ENCODE measurements at regions not wholly inside any gene's neighbourhood (a gene's known extent, or its start where the extent isn't known, plus 50 kb on each side); places are given as distances from the start of the nearest gene placed in this dataset.

- H3K4me3 ChIP-seq (ENCODE audit: low read length): no peak overlapping the region
- no peaks in the 10 kb centered on the region for H3K9me3 ChIP-seq (replicated peaks; ENCODE audit: low read length)
- H3K4me2 ChIP-seq (ENCODE audit: low read length): no peak overlapping the region
- H3K27me3 ChIP-seq (ENCODE audit: control insufficient read depth, insufficient read depth, low read length): no peaks in the 10 kb centered on the region
- no peaks in the 10 kb centered on the region for H3K4me1 ChIP-seq (ENCODE audit: control insufficient read depth, insufficient read depth, low read length)
- no peaks in the 10 kb centered on the region for H3K36me3 ChIP-seq (ENCODE audit: insufficient read depth, low read length)
- H3K9ac ChIP-seq (ENCODE audit: low read depth, low read length): no peak overlapping the region
Observed at GRCh38 chr5:117189784-117190183, 615.2 kb upstream of the SEMA6A start.

- no peaks in the 10 kb centered on the region for H3K27me3 ChIP-seq (ENCODE audit: control insufficient read depth, insufficient read depth, low read length)
- no peak overlapping the region for H3K4me2 ChIP-seq (ENCODE audit: low read length)
- no peak overlapping the region for H3K9ac ChIP-seq (ENCODE audit: low read depth, low read length)
- no peak overlapping the region for H3K4me3 ChIP-seq (ENCODE audit: low read length)
- no peaks in the 10 kb centered on the region for H3K36me3 ChIP-seq (ENCODE audit: insufficient read depth, low read length)
- H3K4me1 ChIP-seq (ENCODE audit: control insufficient read depth, insufficient read depth, low read length): no peaks in the 10 kb centered on the region
- no peaks in the 10 kb centered on the region for H3K9me3 ChIP-seq (replicated peaks; ENCODE audit: low read length)
Observed at GRCh38 chr5:117188211-117188610, 613.6 kb upstream of the SEMA6A start.

GRCh38 chr5:117186751-117187150 is 612.1 kb upstream of the SEMA6A start:
- Histone ChIP-seq H3K27me3 (ENCODE audit: control insufficient read depth, insufficient read depth, low read length) (no peaks in the 10 kb centered on the region), H3K36me3 (ENCODE audit: insufficient read depth, low read length) (no peaks in the 10 kb centered on the region), H3K9ac (ENCODE audit: low read depth, low read length) (no peak overlapping the region), H3K9me3 (replicated peaks; ENCODE audit: low read length) (no peaks in the 10 kb centered on the region), H3K4me3 (ENCODE audit: low read length) (no peak overlapping the region), H3K4me2 (ENCODE audit: low read length) (no peak overlapping the region), H3K4me1 (ENCODE audit: control insufficient read depth, insufficient read depth, low read length) (no peaks in the 10 kb centered on the region)

GRCh38 chr5:117183326-117183725 is 608.7 kb upstream of the SEMA6A start:
- Histone ChIP-seq H3K9ac (ENCODE audit: low read depth, low read length) (no peak overlapping the region), H3K4me3 (ENCODE audit: low read length) (no peak overlapping the region), H3K4me1 (ENCODE audit: control insufficient read depth, insufficient read depth, low read length) (no peaks in the 10 kb centered on the region), H3K4me2 (ENCODE audit: low read length) (no peak overlapping the region), H3K36me3 (ENCODE audit: insufficient read depth, low read length) (no peaks in the 10 kb centered on the region), H3K9me3 (replicated peaks; ENCODE audit: low read length) (no peaks in the 10 kb centered on the region), H3K27me3 (ENCODE audit: control insufficient read depth, insufficient read depth, low read length) (no peaks in the 10 kb centered on the region)

DNA sequence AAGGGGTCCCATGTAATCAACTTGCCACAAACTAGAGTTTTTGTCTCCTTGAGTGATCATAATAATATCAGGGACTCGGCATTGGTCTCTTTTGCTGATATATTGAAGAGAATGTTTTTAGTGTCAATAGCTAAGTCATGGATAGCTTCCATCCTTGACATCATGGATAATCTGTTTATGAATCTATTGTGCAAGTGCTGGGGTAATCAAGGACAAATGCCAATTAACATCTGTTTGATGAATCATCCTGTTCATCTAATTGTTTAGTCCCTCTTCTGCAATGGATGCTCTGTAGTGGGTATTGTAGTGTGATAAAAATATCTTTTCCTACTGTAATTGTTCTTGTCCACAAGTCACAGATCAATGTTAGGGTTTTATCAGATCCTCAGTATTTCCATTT is 607.5 kb upstream of the SEMA6A start:
- Histone ChIP-seq H3K27me3 (ENCODE audit: control insufficient read depth, insufficient read depth, low read length) (no peaks in the 10 kb centered on the region), H3K9ac (ENCODE audit: low read depth, low read length) (no peak overlapping the region), H3K36me3 (ENCODE audit: insufficient read depth, low read length) (no peaks in the 10 kb centered on the region), H3K4me3 (ENCODE audit: low read length) (no peak overlapping the region), H3K4me1 (ENCODE audit: control insufficient read depth, insufficient read depth, low read length) (no peaks in the 10 kb centered on the region), H3K4me2 (ENCODE audit: low read length) (no peak overlapping the region), H3K9me3 (replicated peaks; ENCODE audit: low read length) (no peaks in the 10 kb centered on the region)

DNA sequence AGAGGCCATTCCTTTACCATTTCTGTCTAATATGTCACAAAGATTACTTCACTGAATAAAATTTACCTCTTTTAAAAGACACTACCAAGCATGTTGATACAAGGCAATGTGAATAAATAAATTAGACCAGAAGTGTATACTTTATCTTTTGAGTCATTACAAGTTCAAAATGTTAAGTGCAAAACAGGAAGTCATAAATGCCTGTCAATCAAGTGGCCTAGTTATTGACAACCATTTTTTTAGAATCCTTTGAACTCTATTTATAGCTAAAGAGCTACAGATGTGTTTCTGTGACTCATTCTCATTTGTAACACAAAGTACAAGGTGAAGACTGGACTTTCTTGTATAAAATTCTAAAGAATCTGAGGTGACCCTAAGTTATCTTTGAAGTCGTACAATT is 602.7 kb upstream of the SEMA6A start:
- no peak overlapping the region for H3K4me2 ChIP-seq (ENCODE audit: low read length)
- no peaks in the 10 kb centered on the region for H3K36me3 ChIP-seq (ENCODE audit: insufficient read depth, low read length)
- H3K9ac ChIP-seq (ENCODE audit: low read depth, low read length): no peak overlapping the region
- no peaks in the 10 kb centered on the region for H3K27me3 ChIP-seq (ENCODE audit: control insufficient read depth, insufficient read depth, low read length)
- H3K4me1 ChIP-seq (ENCODE audit: control insufficient read depth, insufficient read depth, low read length): no peaks in the 10 kb centered on the region
- H3K4me3 ChIP-seq (ENCODE audit: low read length): no peak overlapping the region
- H3K9me3 ChIP-seq (replicated peaks; ENCODE audit: low read length): no peaks in the 10 kb centered on the region

DNA sequence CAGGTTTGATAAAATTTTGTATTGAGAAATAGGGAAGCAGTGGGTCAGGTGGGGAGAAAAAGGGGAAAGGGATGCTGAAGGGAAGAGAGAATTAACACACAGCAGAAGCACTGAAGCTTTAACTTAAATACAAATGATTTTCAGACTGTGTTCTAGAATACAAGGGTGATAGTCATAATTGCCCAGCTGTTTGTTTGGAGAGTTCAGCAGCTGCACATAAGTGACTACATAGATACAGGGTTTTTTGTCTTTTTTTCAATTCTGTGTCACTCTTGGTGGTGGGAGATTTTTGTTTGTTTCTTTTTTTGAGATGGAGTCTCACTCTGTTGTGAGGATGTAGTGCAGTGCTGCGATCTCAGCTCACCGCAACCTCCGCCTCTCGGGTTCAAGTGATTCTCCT is 590.4 kb upstream of the SEMA6A start:
- Histone ChIP-seq H3K9ac (ENCODE audit: low read depth, low read length) (no peak overlapping the region), H3K4me3 (ENCODE audit: low read length) (no peak overlapping the region), H3K36me3 (ENCODE audit: insufficient read depth, low read length) (no peaks in the 10 kb centered on the region), H3K4me2 (ENCODE audit: low read length) (no peak overlapping the region), H3K4me1 (ENCODE audit: control insufficient read depth, insufficient read depth, low read length) (no peaks in the 10 kb centered on the region), H3K9me3 (replicated peaks; ENCODE audit: low read length) (no peaks in the 10 kb centered on the region), H3K27me3 (ENCODE audit: control insufficient read depth, insufficient read depth, low read length) (no peaks in the 10 kb centered on the region)

GRCh38 chr5:117161718-117162335 is 587.2 kb upstream of the SEMA6A start:
- Histone ChIP-seq H3K27me3 (ENCODE audit: control insufficient read depth, insufficient read depth, low read length) (no peaks in the 10 kb centered on the region), H3K4me2 (ENCODE audit: low read length) (no peak overlapping the region), H3K9ac (ENCODE audit: low read depth, low read length) (no peak overlapping the region), H3K9me3 (replicated peaks; ENCODE audit: low read length) (no peaks in the 10 kb centered on the region), H3K4me1 (ENCODE audit: control insufficient read depth, insufficient read depth, low read length) (no peaks in the 10 kb centered on the region), H3K36me3 (ENCODE audit: insufficient read depth, low read length) (no peaks in the 10 kb centered on the region), H3K4me3 (ENCODE audit: low read length) (no peak overlapping the region)

DNA sequence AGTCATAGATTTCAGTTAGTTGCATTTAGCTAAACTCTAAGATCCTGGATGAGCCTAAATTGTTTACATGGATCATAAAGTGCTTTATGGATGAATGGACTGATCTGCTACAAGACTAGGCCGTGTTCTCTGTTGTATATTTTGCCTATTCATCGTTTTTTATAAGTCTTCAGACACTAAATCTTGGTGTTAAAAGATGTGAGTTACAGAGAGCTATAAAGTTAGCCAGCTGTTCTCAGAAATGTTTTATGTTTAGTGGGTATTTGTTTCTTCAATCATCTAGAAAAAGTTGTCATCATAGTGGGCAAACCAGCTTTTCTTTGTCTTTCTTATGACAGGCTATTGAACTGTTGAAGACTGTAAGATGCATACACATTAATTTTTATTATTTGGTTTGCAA is 585.8 kb upstream of the SEMA6A start:
- no peak overlapping the region for H3K4me2 ChIP-seq (ENCODE audit: low read length)
- H3K4me1 ChIP-seq (ENCODE audit: control insufficient read depth, insufficient read depth, low read length): no peaks in the 10 kb centered on the region
- no peaks in the 10 kb centered on the region for H3K27me3 ChIP-seq (ENCODE audit: control insufficient read depth, insufficient read depth, low read length)
- H3K9me3 ChIP-seq (replicated peaks; ENCODE audit: low read length): no peaks in the 10 kb centered on the region
- H3K9ac ChIP-seq (ENCODE audit: low read depth, low read length): no peak overlapping the region
- H3K36me3 ChIP-seq (ENCODE audit: insufficient read depth, low read length): no peaks in the 10 kb centered on the region
- H3K4me3 ChIP-seq (ENCODE audit: low read length): no peak overlapping the region

DNA sequence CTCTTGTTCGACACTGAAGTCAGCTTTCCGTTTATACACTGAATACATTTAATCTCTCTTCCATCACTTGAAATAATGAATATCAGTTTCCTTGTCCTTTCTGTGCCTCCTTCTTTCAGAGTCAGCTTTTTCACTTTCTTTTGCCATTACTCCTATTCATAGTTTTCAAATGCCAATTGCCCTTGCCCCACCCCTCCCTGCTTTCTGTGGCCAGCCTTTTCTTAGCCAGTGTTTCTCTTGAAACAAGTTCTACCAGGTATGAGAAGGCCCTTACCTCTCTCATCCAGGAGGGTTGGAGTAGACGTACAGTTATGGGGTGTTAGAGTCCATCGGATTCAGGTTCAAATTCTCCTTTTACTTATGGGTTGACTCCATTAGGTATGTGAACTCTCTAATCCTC is 574.7 kb upstream of the SEMA6A start:
- H3K4me1 ChIP-seq (ENCODE audit: control insufficient read depth, insufficient read depth, low read length): no peaks in the 10 kb centered on the region
- H3K4me3 ChIP-seq (ENCODE audit: low read length): no peak overlapping the region
- no peak overlapping the region for H3K4me2 ChIP-seq (ENCODE audit: low read length)
- H3K9ac ChIP-seq (ENCODE audit: low read depth, low read length): no peak overlapping the region
- H3K27me3 ChIP-seq (ENCODE audit: control insufficient read depth, insufficient read depth, low read length): no peaks in the 10 kb centered on the region
- H3K36me3 ChIP-seq (ENCODE audit: insufficient read depth, low read length): no peaks in the 10 kb centered on the region
- H3K9me3 ChIP-seq (replicated peaks; ENCODE audit: low read length): no peaks in the 10 kb centered on the region

- no peak overlapping the region for H3K4me2 ChIP-seq (ENCODE audit: low read length)
- no peaks in the 10 kb centered on the region for H3K36me3 ChIP-seq (ENCODE audit: insufficient read depth, low read length)
- no peaks in the 10 kb centered on the region for H3K9me3 ChIP-seq (replicated peaks; ENCODE audit: low read length)
- no peaks in the 10 kb centered on the region for H3K4me1 ChIP-seq (ENCODE audit: control insufficient read depth, insufficient read depth, low read length)
- H3K27me3 ChIP-seq (ENCODE audit: control insufficient read depth, insufficient read depth, low read length): no peaks in the 10 kb centered on the region
- H3K9ac ChIP-seq (ENCODE audit: low read depth, low read length): no peak overlapping the region
- H3K4me3 ChIP-seq (ENCODE audit: low read length): no peak overlapping the region
Observed at GRCh38 chr5:117144086-117144485, 569.5 kb upstream of the SEMA6A start.

- Histone ChIP-seq H3K4me3 (ENCODE audit: low read length) (no peak overlapping the region), H3K4me2 (ENCODE audit: low read length) (no peak overlapping the region), H3K4me1 (ENCODE audit: control insufficient read depth, insufficient read depth, low read length) (no peaks in the 10 kb centered on the region), H3K9ac (ENCODE audit: low read depth, low read length) (no peak overlapping the region), H3K9me3 (replicated peaks; ENCODE audit: low read length) (no peaks in the 10 kb centered on the region), H3K36me3 (ENCODE audit: insufficient read depth, low read length) (no peaks in the 10 kb centered on the region), H3K27me3 (ENCODE audit: control insufficient read depth, insufficient read depth, low read length) (no peaks in the 10 kb centered on the region)
Observed at GRCh38 chr5:117143406-117143805, 568.8 kb upstream of the SEMA6A start.

Measured in skeletal muscle satellite cell (primary cell).